Rectal smooth muscle tissue (tissue), 1 donor: ENCODE measurements at regions not wholly inside any gene's neighbourhood (a gene's known extent, or its start where the extent isn't known, plus 50 kb on each side); places are given as distances from the start of the nearest gene placed in this dataset.

ENCODE experiments used
- H3K27ac ChIP-seq: one replicate; pipeline ENCODE4 v1.7.0; 2013; ENCODE audit warnings: low read depth, low read length, inconsistent platforms
- H3K27me3 ChIP-seq: one replicate; pipeline ENCODE4 v1.7.0; 2013; ENCODE audit warnings: low read length; ENCODE audit not compliant: control insufficient read depth, insufficient read depth
- H3K36me3 ChIP-seq: one replicate; pipeline ENCODE4 v1.7.0; 2013; ENCODE audit warnings: low read length; ENCODE audit not compliant: control insufficient read depth, insufficient read depth
- H3K4me1 ChIP-seq: one replicate; pipeline ENCODE4 v1.7.0; 2013; ENCODE audit warnings: low read length; ENCODE audit not compliant: control insufficient read depth, insufficient read depth
- H3K4me3 ChIP-seq: one replicate; pipeline ENCODE4 v1.7.0; 2013; ENCODE audit warnings: low read length
- H3K9ac ChIP-seq: one replicate; pipeline ENCODE4 v1.7.0; 2013; ENCODE audit warnings: low read length

- Histone ChIP-seq H3K9ac (no peak overlapping the region), H3K36me3 (no peaks in the 10 kb centered on the region), H3K27ac (no peak overlapping the region), H3K4me1 (no peaks in the 10 kb centered on the region), H3K4me3 (no peak overlapping the region), H3K27me3 (no peaks in the 10 kb centered on the region)
Measured at GRCh38 chr14:97620066-97620465, 822.9 kb downstream of the VRK1 start.

DNA sequence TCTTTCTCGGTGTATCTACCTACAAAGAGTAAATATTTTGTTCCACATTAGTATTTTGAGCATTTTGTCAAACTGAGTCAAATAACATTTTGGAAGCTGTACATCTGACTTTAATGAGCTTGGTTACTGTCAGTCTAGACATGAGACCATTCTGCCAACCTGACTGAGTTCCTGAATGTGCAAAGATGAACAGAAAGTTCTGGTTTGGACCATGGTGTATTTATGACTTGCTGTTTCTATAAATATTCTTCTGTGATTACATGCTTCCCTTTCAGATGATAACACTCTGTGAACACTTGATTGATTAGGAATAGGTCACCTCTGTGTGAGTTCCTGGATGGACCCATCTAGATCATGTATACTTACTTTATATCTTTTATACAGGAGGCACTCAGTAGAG is 827.8 kb downstream of the VRK1 start:
- H3K4me3 ChIP-seq, result no peak overlapping the region
- H3K27ac ChIP-seq, result no peak overlapping the region
- no peaks in the 10 kb centered on the region for H3K27me3 ChIP-seq
- no peaks in the 10 kb centered on the region for H3K36me3 ChIP-seq
- H3K9ac ChIP-seq, result no peak overlapping the region
- no peaks in the 10 kb centered on the region for H3K4me1 ChIP-seq

GRCh38 chr14:97625477-97625876 is 828.3 kb downstream of the VRK1 start:
- Histone ChIP-seq H3K27ac (no peak overlapping the region), H3K4me3 (no peak overlapping the region), H3K4me1 (no peaks in the 10 kb centered on the region)

GRCh38 chr14:97626088-97626487 is 828.9 kb downstream of the VRK1 start:
- Histone ChIP-seq H3K4me1 (no peaks in the 10 kb centered on the region), H3K4me3 (no peak overlapping the region), H3K27me3 (no peaks in the 10 kb centered on the region), H3K27ac (no peak overlapping the region), H3K36me3 (no peaks in the 10 kb centered on the region), H3K9ac (no peak overlapping the region)

More at GRCh38 chr14:97625477-97625876, 828.3 kb downstream of the VRK1 start:
- Histone ChIP-seq H3K9ac (no peak overlapping the region), H3K36me3 (no peaks in the 10 kb centered on the region), H3K27me3 (no peaks in the 10 kb centered on the region)

DNA sequence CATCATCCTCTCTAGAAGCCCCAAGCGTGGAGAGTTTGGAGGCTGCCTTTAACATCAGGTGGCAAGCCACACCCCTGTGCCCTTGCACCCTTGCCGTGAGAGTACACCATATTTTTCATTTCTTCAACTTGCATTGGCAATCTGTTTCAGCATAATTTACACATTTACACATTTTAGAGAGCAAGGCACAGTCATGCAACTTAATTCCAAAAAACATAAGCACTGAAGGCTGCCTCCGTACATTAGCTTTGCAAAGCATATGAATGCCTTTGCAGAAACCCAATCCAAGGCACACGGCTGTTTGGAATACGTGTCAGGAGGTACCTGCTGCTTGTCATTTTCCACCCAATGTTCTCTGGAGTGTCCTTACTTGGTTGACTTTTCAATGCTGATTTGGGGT is 833.1 kb downstream of the VRK1 start:
- Histone ChIP-seq H3K4me3 (no peak overlapping the region), H3K9ac (no peak overlapping the region), H3K27ac (no peak overlapping the region), H3K27me3 (no peaks in the 10 kb centered on the region), H3K4me1 (no peaks in the 10 kb centered on the region), H3K36me3 (no peaks in the 10 kb centered on the region)

DNA sequence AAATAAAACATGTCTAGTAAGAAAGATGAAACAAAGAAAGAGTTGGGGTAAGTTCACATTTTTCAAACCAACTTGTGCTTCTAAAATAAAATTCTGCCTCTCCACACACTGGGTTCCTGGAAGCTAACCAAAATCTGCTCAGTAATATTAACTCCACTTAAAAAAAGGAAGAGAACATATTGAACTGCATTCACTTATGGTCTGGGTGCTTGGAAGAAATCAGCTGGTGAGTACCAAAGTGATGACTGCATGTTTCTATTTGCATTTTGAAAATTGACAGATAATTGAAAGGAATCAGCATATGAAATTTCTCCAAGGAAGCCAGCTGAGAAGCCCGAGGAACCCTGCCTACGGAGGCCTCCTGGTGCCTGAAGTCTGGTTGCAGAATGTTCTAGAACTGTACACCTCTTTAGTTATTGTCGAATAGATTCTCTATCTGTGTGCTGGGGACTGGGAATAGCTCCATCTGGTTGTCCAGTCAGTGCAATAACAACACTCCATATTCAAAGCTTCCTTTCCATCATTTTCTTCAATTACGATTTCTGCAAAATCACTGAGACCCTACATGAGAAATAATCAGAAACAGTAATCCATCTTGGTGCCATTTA is 836.1 kb downstream of the VRK1 start:
- H3K27me3 ChIP-seq, result no peaks in the 10 kb centered on the region
- H3K27ac ChIP-seq, result no peak overlapping the region
- no peaks in the 10 kb centered on the region for H3K36me3 ChIP-seq
- H3K4me1 ChIP-seq, result no peaks in the 10 kb centered on the region
- no peak overlapping the region for H3K4me3 ChIP-seq
- H3K9ac ChIP-seq, result no peak overlapping the region

DNA sequence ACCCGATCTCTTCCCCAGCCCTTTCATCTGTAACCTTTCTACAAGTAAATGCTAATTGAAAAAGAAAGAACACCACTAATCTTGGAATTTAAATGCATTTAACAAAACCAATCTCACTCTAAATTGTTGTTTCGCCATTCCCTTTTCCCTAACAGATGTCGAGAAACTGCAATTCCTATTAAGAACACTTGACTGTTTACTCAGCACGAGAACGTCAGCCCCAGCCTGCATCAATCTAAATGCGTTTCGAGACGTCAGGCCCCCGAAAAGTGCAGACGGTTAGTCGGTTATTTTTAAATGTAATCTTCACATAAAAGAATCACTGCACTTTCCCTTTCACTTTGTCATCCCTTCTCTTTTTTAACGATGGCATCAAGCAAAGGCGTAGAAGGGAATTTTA is 837.6 kb downstream of the VRK1 start:
- Histone ChIP-seq H3K4me3 (peak overlapping the region; percentile 67), H3K4me1 (no peaks in the 10 kb centered on the region)

DNA sequence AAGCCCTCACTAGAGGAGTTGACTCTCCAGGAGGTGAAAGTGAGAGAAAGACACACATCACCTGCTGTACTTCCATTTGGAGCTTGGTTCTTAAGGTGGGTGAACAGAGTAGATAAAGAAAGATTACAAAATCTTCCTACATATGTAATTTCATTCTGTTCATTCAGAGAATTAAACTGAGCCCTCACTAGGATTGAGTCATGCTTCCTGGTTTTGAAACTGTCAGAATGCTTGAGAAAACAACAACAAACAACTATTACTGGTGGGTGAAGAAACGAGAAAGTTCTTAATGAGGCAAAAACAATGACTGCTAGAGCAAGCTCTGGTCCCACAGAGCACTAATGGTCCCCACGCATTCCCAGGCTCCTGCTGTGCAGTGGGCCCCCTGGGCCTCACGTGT is 841.7 kb downstream of the VRK1 start:
- no peaks in the 10 kb centered on the region for H3K36me3 ChIP-seq
- no peak overlapping the region for H3K27ac ChIP-seq
- no peaks in the 10 kb centered on the region for H3K4me1 ChIP-seq
- no peak overlapping the region for H3K9ac ChIP-seq
- no peaks in the 10 kb centered on the region for H3K27me3 ChIP-seq
- no peak overlapping the region for H3K4me3 ChIP-seq

More for the DNA sequence above, 837.6 kb downstream of the VRK1 start:
- Histone ChIP-seq H3K36me3 (no peaks in the 10 kb centered on the region), H3K9ac (no peak overlapping the region), H3K27me3 (no peaks in the 10 kb centered on the region), H3K27ac (no peak overlapping the region)

- no peak overlapping the region for H3K4me3 ChIP-seq
- H3K36me3 ChIP-seq, result no peaks in the 10 kb centered on the region
- H3K27ac ChIP-seq, result no peak overlapping the region
- H3K9ac ChIP-seq, result no peak overlapping the region
- H3K27me3 ChIP-seq, result no peaks in the 10 kb centered on the region
- no peaks in the 10 kb centered on the region for H3K4me1 ChIP-seq
Measured at GRCh38 chr14:97640031-97640430, 842.8 kb downstream of the VRK1 start.

DNA sequence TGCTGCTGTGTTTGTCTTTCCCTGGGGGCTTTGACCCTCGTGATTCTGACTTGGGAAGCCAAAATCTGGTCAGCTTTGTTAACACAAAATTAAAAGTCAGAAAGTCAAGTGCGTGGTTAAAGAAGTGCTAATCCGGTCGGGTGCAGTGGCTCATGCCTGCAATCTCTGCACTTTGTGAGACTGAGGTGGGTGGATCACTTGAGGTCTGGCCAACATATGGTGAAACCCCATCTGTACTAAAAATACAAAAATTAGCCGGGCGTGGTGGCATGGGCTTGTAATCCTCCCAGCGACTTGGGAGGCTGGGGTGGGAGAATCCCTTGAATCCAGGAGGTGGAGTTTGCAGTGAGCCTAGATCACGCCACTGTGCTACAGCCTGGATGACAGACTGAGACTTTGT is 844.6 kb downstream of the VRK1 start:
- Histone ChIP-seq H3K4me1 (no peaks in the 10 kb centered on the region), H3K9ac (no peak overlapping the region), H3K27ac (no peak overlapping the region), H3K27me3 (no peaks in the 10 kb centered on the region), H3K36me3 (no peaks in the 10 kb centered on the region), H3K4me3 (no peak overlapping the region)

DNA sequence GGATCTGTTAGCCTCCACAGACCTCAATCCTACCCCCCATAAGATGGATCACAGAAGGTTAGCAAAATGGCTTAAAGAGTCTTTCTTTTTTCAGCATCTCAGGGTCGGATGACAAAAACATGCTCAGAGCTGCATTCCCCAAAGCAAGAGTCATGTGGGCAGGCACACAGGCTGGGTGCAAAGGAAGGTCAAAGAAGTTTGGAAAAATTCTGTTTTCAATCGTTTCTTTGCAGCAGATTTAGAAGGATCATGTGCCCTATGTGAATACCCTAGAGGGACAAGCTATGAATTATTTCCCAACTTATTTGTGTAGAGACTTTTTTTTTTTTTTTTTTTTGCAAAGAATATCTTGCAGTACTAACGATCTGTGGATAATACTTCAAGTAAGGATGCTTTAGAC is 845.4 kb downstream of the VRK1 start:
- Histone ChIP-seq H3K4me3 (no peak overlapping the region), H3K36me3 (no peaks in the 10 kb centered on the region), H3K4me1 (no peaks in the 10 kb centered on the region), H3K27ac (no peak overlapping the region), H3K9ac (no peak overlapping the region), H3K27me3 (no peaks in the 10 kb centered on the region)

- Histone ChIP-seq H3K36me3 (no peaks in the 10 kb centered on the region), H3K4me3 (no peak overlapping the region), H3K4me1 (no peaks in the 10 kb centered on the region), H3K9ac (no peak overlapping the region), H3K27me3 (no peaks in the 10 kb centered on the region), H3K27ac (no peak overlapping the region)
Measured at GRCh38 chr14:97644365-97644764, 847.2 kb downstream of the VRK1 start.

GRCh38 chr14:97649752-97650151 is 852.6 kb downstream of the VRK1 start:
- no peak overlapping the region for H3K9ac ChIP-seq
- no peaks in the 10 kb centered on the region for H3K36me3 ChIP-seq
- H3K27ac ChIP-seq, result no peak overlapping the region
- no peaks in the 10 kb centered on the region for H3K4me1 ChIP-seq
- H3K4me3 ChIP-seq, result no peak overlapping the region
- no peaks in the 10 kb centered on the region for H3K27me3 ChIP-seq
